PC-3 (cell line): ENCODE measurements at regions not wholly inside any gene's neighbourhood (a gene's known extent, or its start where the extent isn't known, plus 50 kb on each side); places are given as distances from the start of the nearest gene placed in this dataset.

Experiments
- ATAC-seq: fragments of 200-7000 bp; cut with Tn5 transposase; 2 replicates; pipeline ENCODE4 v1.9.1; 2020; ENCODE audit warnings: mild to moderate bottlenecking, moderate library complexity
- BruUV-seq: library from RNA; stranded (reverse); fragments of 400-500 nt; replicated peaks from 2 replicates; lab custom pipeline; 2021; lab: Mats Ljungman, UMichigan
- CTCF ChIA-PET: fragments of 300-600 bp; sonication (Branson Sonifier 250); formaldehyde crosslinking; loops from one replicate; lab custom pipeline; 2022; ENCODE audit warnings: antibody characterized with exemption; lab: Charles Lee
- POLR2A ChIA-PET: fragments of 300-600 bp; sonication (Branson Sonifier 250); formaldehyde crosslinking; loops from one replicate; lab custom pipeline; 2022; ENCODE audit warnings: antibody characterized with exemption; ENCODE audit not compliant: unreplicated experiment; lab: Charles Lee
- DNase-seq: peaks from one replicate; pipeline ENCODE4 v3.0.0-alpha.2; 2015
- H2AFZ ChIP-seq: fragments of 300-600 bp; sonication (generic); 2 replicates; pipeline ENCODE4 v1.6.0; 2016; ENCODE audit warnings: antibody characterized with exemption, low read length
- H3F3A ChIP-seq: fragments of 300-600 bp; sonication (generic); one replicate; pipeline ENCODE4 v1.6.0; 2017; ENCODE audit warnings: antibody characterized with exemption, low read length, control low read depth, mild to moderate bottlenecking; ENCODE audit not compliant: unreplicated experiment
- H3K27ac ChIP-seq: fragments of 300-600 bp; sonication (generic); 2 replicates; pipeline ENCODE4 v1.5.1; 2016; ENCODE audit warnings: mild to moderate bottlenecking, low read length
- H3K27me3 ChIP-seq: fragments of 300-600 bp; sonication (generic); 2 replicates; pipeline ENCODE4 v1.6.1; 2016; ENCODE audit warnings: low read length, mixed read lengths
- H3K36me3 ChIP-seq: fragments of 300-600 bp; sonication (generic); 2 replicates; pipeline ENCODE4 v1.6.1; 2016; ENCODE audit warnings: low read depth, mixed run types, low read length, mixed read lengths
- H3K4me1 ChIP-seq: fragments of 300-600 bp; sonication (generic); 2 replicates; pipeline ENCODE4 v1.5.1; 2016; ENCODE audit warnings: low read length; ENCODE audit not compliant: insufficient read depth
- H3K4me2 ChIP-seq: fragments of 300-600 bp; sonication (generic); 2 replicates; pipeline ENCODE4 v1.6.0; 2016; ENCODE audit warnings: low read length
- H3K4me3 ChIP-seq: fragments of 300-600 bp; sonication (generic); 2 replicates; pipeline ENCODE4 v1.5.1; 2016; ENCODE audit warnings: mild to moderate bottlenecking, low read length, mixed read lengths
- H3K79me2 ChIP-seq: fragments of 300-600 bp; sonication (generic); 2 replicates; pipeline ENCODE4 v1.6.1; 2017; ENCODE audit warnings: low read length, mixed read lengths
- H3K9ac ChIP-seq: fragments of 300-600 bp; sonication (generic); 2 replicates; pipeline ENCODE4 v1.6.0; 2016; ENCODE audit warnings: mild to moderate bottlenecking, low read length
- H3K9me2 ChIP-seq: fragments of 300-600 bp; sonication (generic); replicated peaks from 2 replicates; pipeline ENCODE4 v1.6.1; 2016; ENCODE audit warnings: mixed run types, low read length, mixed read lengths
- H3K9me3 ChIP-seq: fragments of 300-600 bp; sonication (generic); 2 replicates; pipeline ENCODE4 v1.6.1; 2016; ENCODE audit warnings: low read length, mixed read lengths
- H4K20me1 ChIP-seq: fragments of 300-600 bp; sonication (generic); 2 replicates; pipeline ENCODE4 v1.6.1; 2016; ENCODE audit warnings: low read length, mixed read lengths
- EZH2 ChIP-seq: fragments of 300-600 bp; sonication (generic); IDR thresholded peaks from one replicate; pipeline ENCODE4 v1.6.1; 2017; ENCODE audit warnings: antibody characterized with exemption, mild to moderate bottlenecking, low read length; ENCODE audit not compliant: unreplicated experiment
- EZH2phosphoT487 ChIP-seq: fragments of 300-600 bp; sonication (generic); IDR thresholded peaks from 2 replicates; pipeline ENCODE4 v1.6.1; 2018; ENCODE audit warnings: mild to moderate bottlenecking, antibody characterized with exemption, low read length, borderline replicate concordance
- intact Hi-C: fragments of 100-400 bp; cut with micrococcal nuclease; formaldehyde crosslinking; loops from 2 replicates; pipeline ENCODE4 v1.9.0; 2023
- TF ChIP-seq, protein P1 (sequence below): fragments of 300-600 bp; sonication (generic); conservative IDR thresholded peaks from 2 replicates; pipeline ENCODE4 v1.5.1; 2017; ENCODE audit warnings: antibody characterized with exemption, low read depth, mild to moderate bottlenecking, low read length

- H3K4me2 ChIP-seq, result no peak overlapping the region
- H3K36me3 ChIP-seq, result no peaks in the 10 kb centered on the region
- POLR2A ChIA-PET, result no interaction called here
- H4K20me1 ChIP-seq, result no peaks in the 10 kb centered on the region
- DNase-seq (no peak), ATAC-seq (no peak)
- H3F3A ChIP-seq, result no peaks in the 10 kb centered on the region
- no peak overlapping the region for H2AFZ ChIP-seq
- no peaks in the 10 kb centered on the region for H3K27me3 ChIP-seq
- no peaks in the 10 kb centered on the region for H3K9me3 ChIP-seq
- H3K27ac ChIP-seq, result no peak overlapping the region
- no peak overlapping the region for H3K4me3 ChIP-seq
- TF ChIP-seq, protein P1, sequence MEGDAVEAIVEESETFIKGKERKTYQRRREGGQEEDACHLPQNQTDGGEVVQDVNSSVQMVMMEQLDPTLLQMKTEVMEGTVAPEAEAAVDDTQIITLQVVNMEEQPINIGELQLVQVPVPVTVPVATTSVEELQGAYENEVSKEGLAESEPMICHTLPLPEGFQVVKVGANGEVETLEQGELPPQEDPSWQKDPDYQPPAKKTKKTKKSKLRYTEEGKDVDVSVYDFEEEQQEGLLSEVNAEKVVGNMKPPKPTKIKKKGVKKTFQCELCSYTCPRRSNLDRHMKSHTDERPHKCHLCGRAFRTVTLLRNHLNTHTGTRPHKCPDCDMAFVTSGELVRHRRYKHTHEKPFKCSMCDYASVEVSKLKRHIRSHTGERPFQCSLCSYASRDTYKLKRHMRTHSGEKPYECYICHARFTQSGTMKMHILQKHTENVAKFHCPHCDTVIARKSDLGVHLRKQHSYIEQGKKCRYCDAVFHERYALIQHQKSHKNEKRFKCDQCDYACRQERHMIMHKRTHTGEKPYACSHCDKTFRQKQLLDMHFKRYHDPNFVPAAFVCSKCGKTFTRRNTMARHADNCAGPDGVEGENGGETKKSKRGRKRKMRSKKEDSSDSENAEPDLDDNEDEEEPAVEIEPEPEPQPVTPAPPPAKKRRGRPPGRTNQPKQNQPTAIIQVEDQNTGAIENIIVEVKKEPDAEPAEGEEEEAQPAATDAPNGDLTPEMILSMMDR, result no peak
- TF ChIP-seq EZH2phosphoT487 (no peak), EZH2 (no peak)
- H3K4me1 ChIP-seq, result no peaks in the 10 kb centered on the region
- CTCF ChIA-PET, result no interaction called here
- no peaks in the 10 kb centered on the region for H3K79me2 ChIP-seq
- H3K9ac ChIP-seq, result no peak overlapping the region
- intact Hi-C loops, result no loop called here
- no peaks in the 10 kb centered on the region for H3K9me2 ChIP-seq
- BruUV-seq, result no TSS peak
These were observed 264.9 kb downstream of the LTN1 start for GRCh38 chr21:28727809-28728208.

- CTCF ChIA-PET, result no interaction called here
- no peaks in the 10 kb centered on the region for H3K27me3 ChIP-seq
- no peaks in the 10 kb centered on the region for H4K20me1 ChIP-seq
- no peaks in the 10 kb centered on the region for H3K9me2 ChIP-seq
- DNase-seq, result no peak
- POLR2A ChIA-PET, result no interaction called here
- no peak overlapping the region for H3K27ac ChIP-seq
- intact Hi-C loops, result no loop called here
- H3K4me2 ChIP-seq, result no peak overlapping the region
- H3K79me2 ChIP-seq, result no peaks in the 10 kb centered on the region
- H3K4me3 ChIP-seq, result no peak overlapping the region
- H3F3A ChIP-seq, result no peaks in the 10 kb centered on the region
- TF ChIP-seq, protein P1, result no peak
- TF ChIP-seq EZH2 (no peak), EZH2phosphoT487 (no peak)
- BruUV-seq, result no TSS peak
- no peaks in the 10 kb centered on the region for H3K36me3 ChIP-seq
- H3K9me3 ChIP-seq, result no peaks in the 10 kb centered on the region
- H3K9ac ChIP-seq, result no peak overlapping the region
- no peak for ATAC-seq
- H2AFZ ChIP-seq, result no peak overlapping the region
- no peaks in the 10 kb centered on the region for H3K4me1 ChIP-seq
These were observed 267.3 kb downstream of the LTN1 start for GRCh38 chr21:28725396-28725795.

DNA sequence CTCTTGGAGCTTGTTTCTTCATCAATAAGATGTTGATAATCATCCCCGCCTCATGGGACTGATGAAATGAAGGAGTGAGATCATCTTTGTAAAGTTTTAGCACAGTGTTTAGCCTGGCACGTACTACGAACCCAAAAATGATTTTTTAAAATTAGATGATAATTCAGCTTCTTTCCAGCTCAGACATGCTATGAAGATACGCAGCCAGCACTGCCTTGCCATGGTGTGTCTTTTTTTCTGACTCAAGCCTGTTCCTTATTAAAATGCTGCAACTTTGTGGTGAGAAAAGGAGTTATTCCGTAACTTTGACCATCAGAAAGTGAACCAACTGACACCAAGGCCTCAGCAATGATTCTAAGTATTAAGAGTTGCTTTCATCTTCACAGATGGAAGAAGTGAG, 269.0 kb downstream of the LTN1 start:
- intact Hi-C loops, result no loop called here
- Histone ChIP-seq H3K9me3 (no peaks in the 10 kb centered on the region), H3K79me2 (no peaks in the 10 kb centered on the region), H3F3A (no peaks in the 10 kb centered on the region), H3K27ac (no peak overlapping the region), H3K36me3 (no peaks in the 10 kb centered on the region), H3K4me1 (no peaks in the 10 kb centered on the region), H4K20me1 (no peaks in the 10 kb centered on the region), H3K4me3 (no peak overlapping the region), H3K9ac (no peak overlapping the region), H3K27me3 (no peaks in the 10 kb centered on the region), H3K4me2 (no peak overlapping the region), H3K9me2 (no peaks in the 10 kb centered on the region), H2AFZ (no peak overlapping the region)
- ChIA-PET CTCF (no interaction called here), POLR2A (no interaction called here)
- DNase-seq (no peak), ATAC-seq (no peak)
- no peak for TF ChIP-seq EZH2phosphoT487
- TF ChIP-seq, protein P1, result no peak
- TF ChIP-seq EZH2, result no peak
- no TSS peak for BruUV-seq
